ENCODE measurements at regions not wholly inside any gene's neighbourhood (a gene's known extent, or its start where the extent isn't known, plus 50 kb on each side); places are given as distances from the start of the nearest gene placed in this dataset.

- no peak for TF ChIP-seq POLR2AphosphoS5 (IDR thresholded peaks at IDR 0.05; ENCODE audit: low read depth, low read length)
- TF ChIP-seq CTCF (IDR thresholded peaks at IDR 0.05 in 2 of 3, conservative IDR thresholded peaks at IDR 0.05 in 1 of 3; ENCODE audit: borderline replicate concordance in 1 of 3, insufficient read depth in 1 of 3, low read depth in 2 of 3, low read length in 2 of 3) = no peak
- no peak for TF ChIP-seq POLR2A (IDR thresholded peaks at IDR 0.05; ENCODE audit: borderline replicate concordance, extremely low read depth, insufficient read depth, insufficient read length)
- no peak for TF ChIP-seq ZFX (IDR thresholded peaks at IDR 0.05)
- TF ChIP-seq, protein P1, sequence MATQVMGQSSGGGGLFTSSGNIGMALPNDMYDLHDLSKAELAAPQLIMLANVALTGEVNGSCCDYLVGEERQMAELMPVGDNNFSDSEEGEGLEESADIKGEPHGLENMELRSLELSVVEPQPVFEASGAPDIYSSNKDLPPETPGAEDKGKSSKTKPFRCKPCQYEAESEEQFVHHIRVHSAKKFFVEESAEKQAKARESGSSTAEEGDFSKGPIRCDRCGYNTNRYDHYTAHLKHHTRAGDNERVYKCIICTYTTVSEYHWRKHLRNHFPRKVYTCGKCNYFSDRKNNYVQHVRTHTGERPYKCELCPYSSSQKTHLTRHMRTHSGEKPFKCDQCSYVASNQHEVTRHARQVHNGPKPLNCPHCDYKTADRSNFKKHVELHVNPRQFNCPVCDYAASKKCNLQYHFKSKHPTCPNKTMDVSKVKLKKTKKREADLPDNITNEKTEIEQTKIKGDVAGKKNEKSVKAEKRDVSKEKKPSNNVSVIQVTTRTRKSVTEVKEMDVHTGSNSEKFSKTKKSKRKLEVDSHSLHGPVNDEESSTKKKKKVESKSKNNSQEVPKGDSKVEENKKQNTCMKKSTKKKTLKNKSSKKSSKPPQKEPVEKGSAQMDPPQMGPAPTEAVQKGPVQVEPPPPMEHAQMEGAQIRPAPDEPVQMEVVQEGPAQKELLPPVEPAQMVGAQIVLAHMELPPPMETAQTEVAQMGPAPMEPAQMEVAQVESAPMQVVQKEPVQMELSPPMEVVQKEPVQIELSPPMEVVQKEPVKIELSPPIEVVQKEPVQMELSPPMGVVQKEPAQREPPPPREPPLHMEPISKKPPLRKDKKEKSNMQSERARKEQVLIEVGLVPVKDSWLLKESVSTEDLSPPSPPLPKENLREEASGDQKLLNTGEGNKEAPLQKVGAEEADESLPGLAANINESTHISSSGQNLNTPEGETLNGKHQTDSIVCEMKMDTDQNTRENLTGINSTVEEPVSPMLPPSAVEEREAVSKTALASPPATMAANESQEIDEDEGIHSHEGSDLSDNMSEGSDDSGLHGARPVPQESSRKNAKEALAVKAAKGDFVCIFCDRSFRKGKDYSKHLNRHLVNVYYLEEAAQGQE (IDR thresholded peaks at IDR 0.05; ENCODE audit: low read depth) = no peak
- no peak for TF ChIP-seq ZNF274 (IDR thresholded peaks at IDR 0.05; ENCODE audit: low read depth, low read length)
Measured at GRCh38 chr4:99720206-99720605, 62.6 kb upstream of the C4orf54 start.

All from HCT116 (cell line).